Panc1 (cell line): ENCODE measurements at regions not wholly inside any gene's neighbourhood (a gene's known extent, or its start where the extent isn't known, plus 50 kb on each side); places are given as distances from the start of the nearest gene placed in this dataset.

Experiments
- ATAC-seq: fragments of 200-7000 bp; cut with Tn5 transposase; 2 replicates; pipeline ENCODE4 v1.9.1; 2020; ENCODE audit warnings: mild to moderate bottlenecking, moderate library complexity
- BruUV-seq: library from RNA; stranded (reverse); fragments of 400-500 nt; replicated peaks from 2 replicates; lab custom pipeline; 2021; lab: Mats Ljungman, UMichigan
- CTCF ChIA-PET: fragments of 300-600 bp; sonication (Branson Sonifier 250); formaldehyde crosslinking; loops from one replicate; lab custom pipeline; 2022; ENCODE audit warnings: antibody characterized with exemption; lab: Charles Lee
- POLR2A ChIA-PET: fragments of 300-600 bp; sonication (Branson Sonifier 250); formaldehyde crosslinking; loops from one replicate; lab custom pipeline; 2022; ENCODE audit warnings: antibody characterized with exemption; lab: Charles Lee
- DNase-seq: peaks from one replicate; pipeline ENCODE4 v3.0.0-alpha.2; 2010; ENCODE audit warnings: low read depth, low spot score
- H3K27ac ChIP-seq: 2 replicates; pipeline ENCODE4 v1.5.1; 2011; ENCODE audit warnings: mild to moderate bottlenecking, low read length, inconsistent platforms
- H3K27me3 ChIP-seq: fragments of 200-500 bp; sonication (Bioruptor generic); 2 replicates; pipeline ENCODE4 v1.6.0; 2014; ENCODE audit warnings: low read length, inconsistent platforms; ENCODE audit not compliant: control insufficient read depth, insufficient read depth
- H3K36me3 ChIP-seq: fragments of 200-500 bp; sonication (Bioruptor generic); 2 replicates; pipeline ENCODE4 v1.5.1; 2014; ENCODE audit warnings: inconsistent platforms, mild to moderate bottlenecking, low read length, moderate library complexity; ENCODE audit not compliant: control insufficient read depth, insufficient read depth
- H3K4me1 ChIP-seq: 2 replicates; pipeline ENCODE4 v1.5.1; 2011; ENCODE audit warnings: inconsistent platforms, mild to moderate bottlenecking, low read length, moderate library complexity; ENCODE audit not compliant: control insufficient read depth, insufficient read depth
- H3K4me3 ChIP-seq, 2 experiments: 2 replicates each; pipeline ENCODE4 v1.5.1; 2011 to 2012; ENCODE audit warnings: low read depth in 2 of 2, low read length in 2 of 2, mild to moderate bottlenecking in 2 of 2, inconsistent platforms in 1 of 2, moderate library complexity in 1 of 2
- H3K9me3 ChIP-seq: fragments of 200-500 bp; sonication (Bioruptor generic); 2 replicates; pipeline ENCODE4 v1.5.1; 2014; ENCODE audit warnings: low read depth, mild to moderate bottlenecking, inconsistent platforms, low read length, moderate library complexity; ENCODE audit not compliant: control insufficient read depth, insufficient read depth
- CTCF ChIP-seq: fragments of 450-650 bp; IDR thresholded peaks from 2 replicates; pipeline ENCODE4 v1.5.1; 2017; ENCODE audit warnings: mild to moderate bottlenecking
- POLR2AphosphoS5 ChIP-seq: IDR thresholded peaks from 2 replicates; pipeline ENCODE4 v1.6.1; 2012; ENCODE audit warnings: mild to moderate bottlenecking, low read depth, low read length, moderate library complexity
- REST ChIP-seq, 2 experiments: IDR thresholded peaks; 2 replicates each; pipeline ENCODE4 v1.6.1; 2011 to 2012; ENCODE audit warnings: low read depth in 2 of 2, control low read depth in 1 of 2, low read length in 1 of 2, mild to moderate bottlenecking in 1 of 2, moderate library complexity in 1 of 2; ENCODE audit not compliant: insufficient read depth in 1 of 2
- SIN3A ChIP-seq: IDR thresholded peaks from 2 replicates; pipeline ENCODE4 v1.6.1; 2012; ENCODE audit warnings: low read depth, mild to moderate bottlenecking, low read length, moderate library complexity, borderline replicate concordance; ENCODE audit not compliant: insufficient read depth
- TCF7L2 ChIP-seq: IDR thresholded peaks from 2 replicates; pipeline ENCODE4 v1.6.1; 2011; ENCODE audit warnings: mild to moderate bottlenecking, low read depth, low read length, inconsistent platforms
- in situ Hi-C: cut with HindIII; loops from 2 replicates; pipeline ENCODE4 v1.10.0; 2016; ENCODE audit warnings: low sequenced_read_pairs, low pct_unique_long_range_greater_than_20kb
- intact Hi-C: fragments of 100-400 bp; cut with micrococcal nuclease; formaldehyde crosslinking; loops from one replicate; pipeline ENCODE4 v1.10.0; 2022; ENCODE audit not compliant: unreplicated experiment

GRCh38 chr6:168941036-168941435 is 312.6 kb downstream of the THBS2 start:
- no peak overlapping the region for H3K4me3 ChIP-seq
- in situ Hi-C loops, result no loop called here
- no peaks in the 10 kb centered on the region for H3K36me3 ChIP-seq
- no peak overlapping the region for H3K27ac ChIP-seq
- no TSS peak for BruUV-seq
- intact Hi-C loops, result no loop called here
- no peak for DNase-seq
- POLR2A ChIA-PET, result no interaction called here
- no peaks in the 10 kb centered on the region for H3K4me1 ChIP-seq
- no peaks in the 10 kb centered on the region for H3K9me3 ChIP-seq
- H3K27me3 ChIP-seq, result peaks cover 22% of the 10 kb centered on the region
- TF ChIP-seq REST (IDR thresholded peaks at IDR 0.05; ENCODE audit: insufficient read depth in 1 of 2, low read depth in 2 of 2, low read length in 1 of 2) (no peak), SIN3A (no peak), TCF7L2 (no peak), POLR2AphosphoS5 (no peak), CTCF (no peak)
- CTCF ChIA-PET, result no interaction called here
- ATAC-seq, result no peak

GRCh38 chr6:168939796-168940195 is 313.9 kb downstream of the THBS2 start:
- Histone ChIP-seq H3K36me3 (no peaks in the 10 kb centered on the region), H3K4me3 (no peak overlapping the region), H3K4me1 (no peaks in the 10 kb centered on the region), H3K27me3 (peaks cover 15% of the 10 kb centered on the region), H3K9me3 (no peaks in the 10 kb centered on the region), H3K27ac (no peak overlapping the region)
- POLR2A ChIA-PET, result no interaction called here
- in situ Hi-C loops (no loop called here), intact Hi-C loops (no loop called here)
- DNase-seq, result no peak
- no peak for TF ChIP-seq POLR2AphosphoS5
- TF ChIP-seq REST (IDR thresholded peaks at IDR 0.05; ENCODE audit: insufficient read depth in 1 of 2, low read depth in 2 of 2, low read length in 1 of 2), result no peak
- TF ChIP-seq SIN3A, result no peak
- TF ChIP-seq CTCF, result no peak
- TF ChIP-seq TCF7L2, result no peak
- CTCF ChIA-PET, result no interaction called here
- BruUV-seq, result no TSS peak
- no peak for ATAC-seq
